ENCODE measurements at regions not wholly inside any gene's neighbourhood (a gene's known extent, or its start where the extent isn't known, plus 50 kb on each side); places are given as distances from the start of the nearest gene placed in this dataset.
A peak's percentile ranks its signal among the peaks of the same experiment; 100 is the strongest.
"Not testable (repeated sequence)": the region's sequence is repeated elsewhere in the genome, so short reads cannot be mapped to it uniquely, and the experiment has no call there.

DNA sequence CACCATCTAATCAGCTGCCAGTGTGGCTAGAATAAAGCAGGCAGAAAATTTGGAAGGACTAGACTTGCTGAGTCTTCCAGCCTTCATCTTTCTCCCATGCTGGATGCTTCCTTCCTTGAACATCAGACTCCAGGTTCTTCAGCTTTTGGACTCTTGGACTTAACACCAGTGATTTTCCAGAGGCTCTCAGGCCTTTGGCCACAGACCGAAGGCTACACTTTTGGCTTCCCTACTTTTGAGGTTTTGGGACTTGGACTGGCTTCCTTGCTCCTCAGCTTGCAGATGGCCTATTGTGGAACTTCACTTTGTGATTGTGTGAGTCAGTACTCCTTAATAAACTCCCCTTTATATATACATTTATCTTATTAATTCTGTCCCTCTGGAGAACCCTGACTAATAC lies 129.8 kb upstream of the MB21D2 start:
- not testable (repeated sequence) for DNase-seq

DNA sequence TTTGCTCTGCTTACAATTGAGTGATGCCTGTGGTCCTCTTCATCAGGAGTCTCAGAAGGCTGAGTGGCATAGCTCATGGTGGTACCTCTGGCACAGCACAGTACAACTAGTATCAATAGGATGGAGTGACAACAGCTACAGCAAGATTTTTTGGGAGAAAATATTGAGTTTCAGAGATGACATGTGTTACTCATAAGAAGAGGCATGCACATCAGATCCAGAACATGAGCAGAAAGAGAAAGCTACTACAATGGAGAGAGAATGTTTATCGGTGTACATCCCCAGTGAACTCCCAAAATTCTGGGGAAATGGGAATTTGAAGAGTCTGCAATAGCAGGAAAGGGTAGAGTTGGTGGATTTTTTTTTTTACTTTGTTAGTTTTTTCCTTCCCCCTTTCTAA lies 130.5 kb upstream of the MB21D2 start:
- no peak for DNase-seq

DNA sequence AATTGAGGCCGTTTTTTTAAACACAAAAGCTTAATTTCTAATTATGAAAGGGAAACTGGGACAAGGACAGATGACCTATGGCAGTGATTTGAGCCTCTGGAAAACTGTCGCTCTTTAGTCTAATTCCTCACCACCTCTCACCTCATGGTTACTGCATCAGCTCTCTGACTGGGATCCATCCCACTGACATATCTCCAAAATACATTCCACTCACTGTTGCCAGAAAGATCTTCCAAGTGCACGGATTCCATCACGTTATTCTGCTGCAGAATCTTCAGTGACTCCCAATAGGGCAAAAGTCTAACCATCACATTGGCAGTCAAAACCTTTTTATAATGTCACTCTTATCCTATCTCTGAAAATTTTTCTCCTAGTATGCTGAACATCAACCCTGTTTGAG lies 132.3 kb upstream of the MB21D2 start:
- DNase-seq = no peak

GRCh38 chr3:193051314-193051713 lies 133.7 kb upstream of the MB21D2 start:
- no peak for DNase-seq

GRCh38 chr3:193052354-193053045 lies 134.8 kb upstream of the MB21D2 start:
- no peak for DNase-seq

- no peak for DNase-seq
Observed at GRCh38 chr3:193053046-193053435, 135.4 kb upstream of the MB21D2 start.

- no peak for DNase-seq
Observed at GRCh38 chr3:193055352-193055751, 137.7 kb upstream of the MB21D2 start.

DNA sequence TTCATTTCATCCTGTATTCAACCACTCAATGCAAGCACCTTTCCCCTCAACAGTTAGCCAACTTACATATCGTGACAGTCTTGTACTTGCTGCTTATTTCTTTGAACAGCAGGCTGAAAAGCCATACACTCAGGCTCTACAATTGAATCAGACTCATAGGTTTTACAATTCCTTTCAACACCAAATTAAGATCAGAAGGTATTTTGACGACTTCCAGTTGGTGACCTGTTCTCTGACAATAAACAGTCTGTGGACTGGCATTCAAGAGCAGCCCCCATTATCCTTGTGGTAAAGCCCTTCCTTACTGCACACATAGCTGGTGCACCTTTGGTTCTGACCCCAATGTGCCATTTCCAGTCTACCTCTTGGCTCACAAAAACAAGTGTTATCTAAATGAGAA lies 140.0 kb upstream of the MB21D2 start:
- no peak for DNase-seq

DNA sequence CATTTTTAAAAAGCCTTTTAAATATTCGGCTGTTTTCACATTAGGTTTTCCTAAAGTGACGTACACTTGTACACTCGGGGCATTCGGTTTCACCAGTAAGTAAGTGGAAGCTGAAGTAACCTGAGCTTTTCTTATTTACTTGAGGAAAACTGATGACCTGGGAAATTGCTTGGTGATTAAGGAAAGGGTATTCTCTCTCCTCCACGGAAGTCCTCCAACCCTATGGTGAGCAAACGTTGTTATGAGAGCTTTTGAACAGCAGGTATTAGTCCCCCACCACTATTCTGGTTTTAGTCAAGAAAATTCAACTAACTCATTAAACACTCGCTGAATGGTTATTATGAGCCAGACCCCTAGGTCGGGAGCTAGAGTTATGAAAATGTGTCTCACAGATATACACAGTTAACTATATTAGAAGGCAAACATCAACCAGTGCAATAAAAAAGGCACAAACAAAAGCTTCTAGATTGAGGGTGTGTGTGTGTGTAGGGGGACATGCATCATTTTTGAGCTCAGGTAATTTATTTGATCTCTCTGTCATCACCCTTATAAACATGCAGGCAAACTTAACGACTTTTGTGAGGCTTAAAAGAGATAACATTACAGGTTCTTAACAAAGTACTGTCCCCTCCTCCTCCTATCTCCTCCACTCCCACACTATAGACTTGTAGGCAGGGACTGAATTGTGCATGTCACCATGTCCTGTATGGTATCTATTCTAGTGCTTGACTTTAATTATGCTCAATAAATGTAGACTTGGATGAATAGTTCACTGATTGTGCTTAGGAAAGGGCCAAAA lies 143.3 kb upstream of the MB21D2 start:
- DNase-seq = no peak

GRCh38 chr3:193068365-193068764 lies 150.7 kb upstream of the MB21D2 start:
- no peak for DNase-seq

GRCh38 chr3:193069732-193070131 lies 152.1 kb upstream of the MB21D2 start:
- DNase-seq = not testable (repeated sequence)

DNA sequence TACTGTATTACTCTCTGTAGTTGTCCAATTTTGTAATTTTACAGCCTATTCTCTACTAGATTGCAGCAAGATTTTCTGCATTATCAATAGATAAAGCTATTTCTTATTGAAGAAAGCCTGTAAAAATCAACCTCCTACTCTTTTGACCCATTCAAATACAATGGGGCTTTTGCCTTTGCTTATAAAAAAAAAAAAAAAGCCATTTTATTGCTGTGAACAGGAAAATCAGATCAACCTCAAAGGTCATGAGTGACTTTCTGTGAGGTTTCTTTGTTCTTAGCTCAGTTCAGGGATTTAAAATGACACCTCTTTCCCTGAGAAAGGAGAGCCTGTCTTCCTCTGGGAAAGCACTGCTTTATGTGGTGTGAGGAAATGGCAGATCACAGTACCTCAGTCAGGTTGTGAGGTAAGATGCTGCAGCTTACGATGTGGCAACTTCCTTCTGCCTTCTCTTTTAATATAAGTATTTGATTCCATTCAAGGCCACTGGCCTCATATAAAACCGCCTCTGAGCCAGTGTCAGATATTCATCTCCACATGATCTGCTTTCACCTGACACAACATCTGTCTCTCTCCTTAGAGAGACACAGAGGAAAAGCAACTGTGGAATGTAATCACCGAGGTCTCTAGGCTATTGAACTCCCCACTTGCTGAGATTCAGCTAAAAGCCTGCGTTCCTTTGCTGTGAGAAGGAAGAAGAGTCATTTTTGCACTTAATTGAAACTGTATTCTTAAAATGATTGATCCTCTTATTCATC lies 161.5 kb upstream of the MB21D2 start:
- no peak for DNase-seq

GRCh38 chr3:193080821-193081365 lies 160.1 kb upstream of the PLAAT1 start:
- DNase-seq = no peak

- no peak for DNase-seq
Observed at GRCh38 chr3:193085655-193086054, 155.4 kb upstream of the PLAAT1 start.

DNA sequence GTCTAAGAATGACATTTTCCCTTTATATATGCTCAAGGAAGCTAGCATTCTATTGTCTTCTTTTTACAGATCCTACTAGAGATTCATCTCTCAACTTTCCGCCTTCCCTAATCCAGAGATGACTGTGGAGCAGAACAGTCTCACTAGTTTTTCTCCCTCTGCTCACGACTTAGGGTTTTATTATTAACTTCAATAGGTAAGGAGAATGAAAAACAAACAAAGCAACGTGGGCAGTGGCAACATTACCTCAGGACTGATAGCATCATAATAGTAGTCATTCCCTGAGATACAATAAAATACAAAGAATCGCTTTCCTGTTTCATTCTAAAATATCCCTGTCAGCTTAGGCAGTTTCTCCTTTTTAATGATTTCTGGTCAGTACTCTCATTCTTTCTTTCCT lies 154.3 kb upstream of the PLAAT1 start:
- DNase-seq = no peak

DNA sequence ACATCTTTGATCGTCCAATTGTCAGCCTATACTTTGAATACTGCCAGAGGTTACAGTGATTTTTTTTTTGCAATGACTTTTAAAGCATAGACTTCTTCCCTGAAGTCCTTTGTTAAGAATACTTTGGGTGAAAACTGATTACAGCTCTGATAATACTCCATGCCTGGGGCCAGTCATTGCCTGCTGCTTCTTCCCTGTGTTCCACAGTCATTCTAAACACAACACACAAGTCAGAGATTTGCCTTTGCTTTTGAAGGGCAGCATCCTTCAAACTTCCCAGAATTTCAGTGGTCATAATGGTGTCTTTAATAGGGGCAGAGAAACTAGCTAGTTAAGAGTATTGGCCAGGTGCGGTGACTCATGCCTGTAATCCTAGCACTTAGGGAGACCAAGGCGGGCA lies 153.7 kb upstream of the PLAAT1 start:
- DNase-seq = no peak

DNA sequence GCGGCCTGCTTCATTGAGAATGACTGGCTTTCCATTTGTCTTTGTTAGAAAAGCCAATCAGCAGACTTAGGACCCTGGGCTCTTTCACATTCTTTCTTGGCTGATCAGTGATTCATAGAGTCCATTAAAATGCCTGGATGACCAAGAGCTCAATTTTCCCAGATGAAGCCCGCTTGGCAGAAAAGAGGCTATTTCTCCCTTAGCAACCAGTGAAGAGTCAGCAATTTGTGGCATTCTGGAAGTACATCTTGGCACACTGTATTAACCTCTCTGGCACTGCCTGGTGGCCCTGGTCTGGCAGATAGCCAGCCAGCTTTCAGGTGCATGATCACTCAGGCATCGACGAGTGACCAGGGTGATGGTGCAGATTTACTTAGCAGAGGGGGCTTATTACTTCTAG lies 145.7 kb upstream of the PLAAT1 start:
- DNase-seq = peak; percentile 4

GRCh38 chr3:193096076-193096475 lies 144.9 kb upstream of the PLAAT1 start:
- DNase-seq = no peak

DNA sequence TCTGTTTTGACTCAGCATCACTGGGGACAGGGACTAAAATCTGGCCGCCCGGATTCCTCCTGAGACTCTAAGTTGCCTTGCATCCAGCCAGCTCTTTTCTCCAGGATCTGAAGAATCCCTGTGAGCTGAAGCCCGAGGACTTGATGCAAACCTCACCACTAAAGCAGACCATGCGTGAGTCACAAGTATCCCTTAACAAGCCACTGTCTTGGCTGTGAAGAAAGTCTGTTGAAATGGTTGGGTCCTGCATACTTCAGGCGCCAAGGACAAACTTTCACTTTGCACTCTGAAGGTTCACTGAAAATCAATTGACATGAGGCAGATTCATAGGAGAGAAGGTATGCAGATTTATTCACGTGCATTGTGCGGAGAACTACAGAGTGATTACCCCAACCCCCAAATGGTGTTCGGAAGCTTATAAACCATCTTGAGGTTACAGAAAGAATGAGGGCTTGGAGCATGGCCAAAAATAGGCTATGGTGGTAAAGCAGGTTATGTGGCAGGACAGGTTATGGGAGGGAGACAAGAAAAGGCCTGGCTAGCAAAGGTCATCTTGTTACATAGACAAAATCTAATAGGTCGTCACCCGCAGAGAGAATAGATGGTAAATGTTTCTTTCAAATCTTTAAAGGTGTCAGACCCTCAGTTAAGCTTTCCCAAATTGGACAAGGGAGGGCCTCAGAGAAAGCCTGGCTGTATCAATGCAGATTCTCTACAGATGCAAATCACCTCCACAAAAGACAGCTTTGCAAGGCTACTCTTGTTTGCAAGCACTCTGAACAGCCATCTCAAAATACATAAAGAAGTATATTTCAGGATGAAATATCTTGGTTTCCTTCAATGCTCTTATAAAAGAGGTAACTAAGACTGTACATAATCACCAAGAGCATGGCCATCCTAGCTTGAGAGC lies 126.3 kb upstream of the PLAAT1 start:
- no peak for DNase-seq

DNA sequence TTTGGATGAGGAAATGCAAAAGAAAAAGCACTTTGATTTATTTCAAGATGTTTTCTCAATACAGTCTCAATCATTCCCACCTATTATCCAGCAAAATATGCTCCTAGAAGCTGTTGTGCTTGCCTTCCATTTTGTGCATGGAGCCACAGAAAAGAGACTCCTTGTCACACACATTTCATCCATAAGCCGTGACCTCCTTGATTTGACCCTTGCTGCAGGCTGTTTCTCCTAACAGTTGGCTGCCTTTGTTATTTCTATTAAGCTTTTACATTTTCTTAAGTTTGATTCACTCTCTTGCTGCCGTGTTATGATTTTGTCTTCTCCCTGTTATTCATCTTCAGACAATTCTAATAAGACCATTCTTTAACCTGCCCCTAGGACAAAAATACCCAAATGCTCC lies 124.2 kb upstream of the PLAAT1 start:
- DNase-seq = no peak

DNA sequence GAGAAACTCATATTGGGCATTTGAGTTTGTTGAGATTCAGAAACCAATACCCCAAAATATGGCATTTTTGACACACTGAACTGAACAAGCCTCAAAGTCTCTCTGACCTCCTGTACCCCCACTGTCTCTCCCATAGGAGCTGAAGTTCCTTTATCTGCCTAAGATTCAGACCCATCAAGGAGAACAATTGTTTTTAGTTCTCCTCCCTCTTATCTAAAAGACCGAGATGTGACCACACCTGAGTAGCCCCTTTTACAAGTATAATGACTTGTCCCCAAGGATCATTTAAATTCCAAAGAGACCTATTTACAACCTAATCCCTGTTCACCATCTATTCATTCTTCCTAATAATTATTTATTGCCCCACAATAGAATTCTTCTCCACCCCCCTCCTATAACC lies 122.1 kb upstream of the PLAAT1 start:
- no peak for DNase-seq

DNA sequence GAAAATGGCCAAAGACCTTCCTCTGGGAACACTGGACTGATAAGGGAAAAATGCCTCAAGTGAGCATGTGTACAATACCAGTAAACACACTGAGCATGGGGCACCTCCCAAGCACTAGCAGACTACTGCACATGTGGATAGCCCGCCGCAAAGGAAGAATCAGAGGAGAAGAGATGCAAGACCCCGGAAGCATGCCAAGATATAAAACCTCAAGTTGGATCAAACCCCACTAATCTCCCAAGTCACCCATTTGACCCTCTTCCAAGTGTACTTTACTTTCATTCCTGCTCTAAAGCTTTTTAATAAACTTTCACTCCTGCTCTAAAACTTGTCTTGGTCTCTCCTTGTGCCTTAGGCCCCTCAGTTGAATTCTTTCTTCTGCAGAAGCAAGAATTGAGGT lies 121.1 kb upstream of the PLAAT1 start:
- DNase-seq = no peak

DNA sequence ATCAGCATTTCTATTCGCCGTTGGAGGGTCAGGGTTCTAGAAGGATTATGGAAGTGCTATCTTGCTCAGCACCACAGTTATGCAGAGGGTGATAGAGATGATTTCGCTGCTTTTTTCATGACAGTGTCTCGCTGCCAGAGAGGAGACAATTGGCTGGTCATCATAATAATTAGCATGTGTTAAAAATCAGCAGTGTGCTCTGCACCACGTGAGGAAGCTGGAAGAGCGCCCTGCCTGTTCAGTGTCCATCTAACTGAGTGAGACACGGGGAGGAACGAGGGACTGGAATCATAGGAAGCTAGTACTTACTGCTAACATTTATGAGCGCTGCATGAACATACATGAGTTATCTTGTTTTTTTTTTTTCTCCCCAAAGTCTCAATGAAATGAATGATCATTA lies 116.2 kb upstream of the PLAAT1 start:
- no peak for DNase-seq
